NCI-H524 treated with DMSO at 0.1 percent for 48 hours (cell line): ENCODE measurements at regions not wholly inside any gene's neighbourhood (a gene's known extent, or its start where the extent isn't known, plus 50 kb on each side); places are given as distances from the start of the nearest gene placed in this dataset.
A peak's percentile ranks its signal among the peaks of the same experiment; 100 is the strongest.

Experiments used
- DNase-seq: peaks from one replicate; lab custom pipeline; 2025; lab: John Stamatoyannopoulos, UW

DNA sequence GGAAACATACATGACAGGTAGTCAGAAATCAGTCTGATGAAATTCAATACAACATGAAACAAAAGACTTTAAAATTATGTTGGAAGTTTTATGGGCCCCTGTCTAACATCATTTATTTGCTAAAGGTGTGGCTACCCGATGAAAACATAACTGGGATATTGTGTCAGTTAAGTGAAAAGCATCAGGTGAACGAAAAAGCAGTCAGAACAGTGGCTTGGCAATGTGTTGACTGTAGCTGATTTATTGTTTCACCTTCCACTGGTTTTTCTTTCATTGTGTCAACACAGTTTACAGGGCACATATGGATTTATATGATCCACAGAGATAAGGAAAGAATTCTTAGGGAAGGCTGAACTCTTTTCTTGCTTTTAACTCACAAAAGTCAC is 429.6 kb upstream of the ZNF608 start:
- DNase-seq, result no peak

DNA sequence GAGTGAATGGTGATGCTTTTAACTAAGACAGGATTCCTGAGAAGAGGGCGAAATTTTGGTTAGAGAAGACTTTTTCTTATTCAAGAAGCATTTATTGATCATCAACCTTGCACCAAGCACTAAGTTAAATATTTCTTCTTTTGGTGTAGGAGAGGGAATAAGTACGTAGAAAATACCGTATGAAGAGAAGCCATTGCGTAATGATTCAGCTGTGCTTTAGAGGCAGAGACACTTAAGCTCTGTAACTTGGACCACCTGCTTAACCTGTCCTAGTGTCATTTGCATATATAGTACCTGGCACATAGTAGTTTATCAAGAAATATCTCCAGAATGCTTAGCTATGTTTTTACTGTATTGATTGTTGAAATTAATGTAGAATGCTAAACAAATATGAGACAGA is 430.9 kb upstream of the ZNF608 start:
- no peak for DNase-seq

DNA sequence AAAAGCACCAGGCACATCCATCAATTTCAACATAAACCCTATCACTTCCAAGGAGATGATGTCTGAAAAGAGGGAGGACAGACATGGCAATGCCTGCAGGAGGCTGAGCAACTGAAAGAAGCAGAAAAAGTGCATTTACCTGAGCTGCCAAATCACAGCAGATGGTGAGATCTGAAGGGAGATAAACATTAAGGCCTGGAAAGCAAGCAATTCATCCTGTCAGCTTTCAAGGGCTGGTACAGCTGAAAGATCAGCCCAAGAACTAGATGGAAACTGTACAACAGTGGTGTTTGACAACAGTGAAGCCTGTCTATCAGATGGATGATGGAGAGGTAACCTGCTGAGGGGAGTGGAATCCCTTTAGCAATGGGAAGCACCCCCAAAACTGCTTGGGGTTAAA is 433.2 kb upstream of the ZNF608 start:
- peak; percentile 14 for DNase-seq

DNA sequence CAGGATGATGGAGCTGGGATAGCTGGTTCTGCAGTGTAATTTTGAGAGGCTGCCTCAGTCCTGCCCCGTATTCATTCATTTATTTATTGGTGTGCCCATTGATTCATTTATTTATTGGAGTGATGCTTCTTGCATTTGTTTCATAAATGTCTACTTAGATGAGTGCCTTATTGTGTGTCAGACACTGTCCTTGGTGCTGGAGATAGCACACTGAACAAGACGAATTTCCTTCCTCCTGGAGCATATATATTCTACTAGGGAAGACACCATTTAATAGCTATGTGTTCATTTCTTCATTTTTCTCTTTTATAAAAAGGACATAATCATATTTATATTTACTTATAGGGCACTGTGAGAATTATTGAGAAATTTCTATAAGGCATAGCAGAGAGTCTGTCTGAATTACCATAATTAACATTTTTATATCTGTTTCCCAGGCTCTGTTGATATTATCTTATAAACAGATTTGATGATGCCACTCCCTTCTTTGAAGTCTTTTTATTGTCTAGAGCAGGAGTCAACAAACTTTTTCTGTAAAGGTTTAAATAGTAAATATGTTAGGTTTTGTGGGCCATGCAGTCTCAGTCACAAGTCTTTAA is 433.9 kb upstream of the ZNF608 start:
- DNase-seq, result no peak

DNA sequence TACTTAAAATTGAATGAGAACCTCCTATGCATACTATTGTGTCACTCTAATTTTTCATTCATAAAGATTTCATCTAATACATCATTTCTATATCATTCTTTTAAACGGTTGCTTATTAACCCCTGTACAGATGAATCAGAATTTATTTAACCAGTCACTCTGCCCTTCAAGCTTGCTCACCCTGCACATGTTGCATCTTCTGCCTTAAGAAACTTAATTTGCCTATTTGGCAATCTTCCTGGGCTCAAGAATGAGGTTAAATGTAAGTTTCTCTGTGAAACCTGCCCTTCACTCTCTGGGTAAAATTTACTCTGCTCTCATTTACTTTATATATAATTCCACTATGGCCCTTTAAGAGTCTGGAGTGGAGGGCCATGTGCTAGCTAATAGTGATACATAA is 434.7 kb upstream of the ZNF608 start:
- DNase-seq, result no peak

DNA sequence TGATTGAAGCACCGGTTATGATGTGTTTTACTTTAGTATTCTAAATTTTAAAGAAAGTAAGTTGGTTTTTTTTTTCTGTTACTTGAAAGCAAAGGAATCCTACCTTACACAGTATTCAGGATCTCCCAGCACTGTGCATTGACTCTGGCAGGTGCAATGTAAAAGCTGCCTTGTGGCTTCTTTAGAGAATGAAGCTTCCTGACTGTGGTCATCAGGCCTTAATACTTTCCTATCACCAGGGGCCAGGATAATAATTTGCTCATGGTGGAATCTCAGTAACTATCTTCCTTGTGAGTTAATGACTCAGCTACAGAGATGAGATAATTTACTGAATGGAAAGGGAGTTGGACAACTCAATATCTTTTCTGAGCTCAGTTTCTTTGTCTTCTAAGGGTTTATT is 435.5 kb upstream of the ZNF608 start:
- DNase-seq, result no peak

DNA sequence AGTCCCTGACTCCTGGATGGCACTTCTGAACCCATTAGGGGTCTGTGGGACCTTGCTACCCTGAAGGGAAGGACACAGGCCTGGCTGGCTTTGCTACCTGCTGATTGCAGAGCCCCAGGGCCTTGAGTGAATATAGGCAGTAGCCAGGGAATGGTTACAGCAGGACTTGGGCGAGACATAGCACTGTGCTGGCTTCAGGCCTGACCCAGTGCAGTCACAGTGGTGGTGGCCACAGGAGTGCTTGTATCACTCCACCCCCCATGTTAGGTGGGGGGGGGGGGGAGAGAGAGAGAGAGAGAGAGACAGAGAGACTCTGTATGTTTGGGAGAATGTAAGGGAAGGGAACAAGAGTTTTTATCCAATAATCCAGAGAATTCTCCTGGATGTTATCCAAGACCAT is 439.3 kb upstream of the ZNF608 start:
- no peak for DNase-seq

DNA sequence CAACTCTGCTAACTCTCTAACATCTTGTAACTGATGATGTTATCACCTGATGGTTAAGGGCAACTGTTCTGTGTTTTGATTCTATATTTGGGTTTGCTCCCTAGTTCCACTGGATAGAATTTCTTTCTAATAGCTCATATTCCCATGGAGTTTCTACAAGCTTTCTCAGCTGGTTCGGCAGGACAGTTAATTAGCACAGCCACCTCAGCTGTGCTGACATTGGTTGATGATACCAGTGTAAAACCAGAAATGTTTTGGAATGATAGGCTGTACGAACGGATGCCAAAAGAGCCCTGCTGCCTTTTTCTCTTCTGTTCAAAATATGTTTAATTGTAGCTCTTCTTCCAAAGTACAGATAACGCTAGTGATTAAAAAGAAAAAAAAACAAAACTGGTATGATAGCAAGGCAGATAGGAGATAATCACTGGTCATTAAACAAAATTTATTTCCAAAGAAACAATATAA is 440.5 kb upstream of the ZNF608 start:
- DNase-seq, result no peak

DNA sequence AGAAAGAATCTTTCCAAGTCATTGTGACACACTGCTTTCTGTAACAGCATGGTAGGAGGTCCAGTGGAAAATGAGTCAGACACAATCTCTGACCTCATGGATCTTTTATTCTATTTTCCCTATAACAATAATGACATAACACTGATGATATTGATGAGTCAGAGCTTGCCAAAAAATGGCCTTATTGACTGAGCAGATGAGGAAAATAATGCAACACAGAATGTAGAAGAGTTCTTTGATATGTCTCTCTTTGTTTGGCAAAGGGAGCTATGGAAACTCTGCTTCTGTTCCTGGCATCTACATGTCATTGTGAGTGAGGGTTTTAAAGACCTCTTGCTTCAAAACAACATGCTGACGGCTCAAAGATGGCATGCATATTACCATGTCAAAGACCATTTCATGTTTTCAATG is 443.1 kb upstream of the ZNF608 start:
- no peak for DNase-seq

DNA sequence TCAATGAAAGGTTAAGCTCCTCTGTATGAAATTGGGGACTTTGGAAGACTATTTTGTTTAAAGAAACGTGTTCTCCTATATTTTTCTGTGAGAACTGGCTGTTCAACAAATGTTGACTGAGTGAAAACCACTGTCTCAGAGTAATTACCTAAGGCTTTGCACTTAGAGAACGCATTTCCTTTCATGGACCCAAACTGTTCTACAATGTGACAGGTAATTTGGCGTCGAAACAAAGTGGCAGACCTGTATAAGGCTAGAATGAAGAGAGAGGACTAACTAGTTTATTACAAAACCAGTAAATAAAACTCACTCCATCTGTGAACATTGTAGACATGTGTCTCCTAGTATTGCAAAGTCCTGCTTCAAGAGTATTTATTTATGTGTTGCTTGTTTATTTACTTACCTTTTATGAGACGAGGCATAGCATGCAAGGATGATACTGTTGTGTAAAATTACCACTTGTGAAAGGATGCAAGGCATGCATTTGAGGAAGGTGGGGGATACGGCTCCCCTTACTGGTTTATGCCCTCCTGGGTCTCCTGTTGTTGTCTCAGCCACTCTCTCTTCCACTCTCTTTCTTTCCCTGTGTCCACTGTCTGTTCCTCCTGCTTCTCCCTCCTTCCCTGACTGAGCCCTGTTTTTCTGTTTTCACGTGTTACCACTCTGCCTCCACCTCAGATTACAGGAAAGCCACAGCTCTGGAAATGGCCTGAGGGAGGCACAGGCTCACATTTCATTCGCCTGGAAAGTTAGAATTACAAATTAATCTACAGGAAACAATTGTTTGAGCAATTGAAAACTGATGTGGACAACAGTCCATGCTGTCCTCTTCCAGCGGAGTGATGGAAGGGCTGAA is 444.0 kb upstream of the ZNF608 start:
- no peak for DNase-seq

DNA sequence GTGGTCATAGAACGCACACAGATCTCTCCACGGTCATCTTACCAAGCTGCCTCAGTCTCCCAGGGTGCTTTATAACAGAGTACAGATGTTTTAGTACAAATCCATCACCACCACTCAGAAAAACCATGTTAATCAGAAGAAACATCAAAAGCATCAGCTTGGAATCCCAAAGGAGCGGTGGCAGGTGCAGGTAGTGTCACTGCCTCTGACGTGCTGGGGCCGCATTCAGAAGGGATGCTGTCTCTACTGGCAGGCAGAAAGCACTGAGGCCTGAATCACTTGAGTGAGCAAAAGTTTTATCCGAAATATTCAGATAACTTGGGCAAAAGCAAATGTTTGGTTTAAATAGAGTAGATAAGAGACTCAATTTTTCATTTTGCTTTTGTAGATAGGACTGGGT is 448.4 kb upstream of the ZNF608 start:
- no peak for DNase-seq

DNA sequence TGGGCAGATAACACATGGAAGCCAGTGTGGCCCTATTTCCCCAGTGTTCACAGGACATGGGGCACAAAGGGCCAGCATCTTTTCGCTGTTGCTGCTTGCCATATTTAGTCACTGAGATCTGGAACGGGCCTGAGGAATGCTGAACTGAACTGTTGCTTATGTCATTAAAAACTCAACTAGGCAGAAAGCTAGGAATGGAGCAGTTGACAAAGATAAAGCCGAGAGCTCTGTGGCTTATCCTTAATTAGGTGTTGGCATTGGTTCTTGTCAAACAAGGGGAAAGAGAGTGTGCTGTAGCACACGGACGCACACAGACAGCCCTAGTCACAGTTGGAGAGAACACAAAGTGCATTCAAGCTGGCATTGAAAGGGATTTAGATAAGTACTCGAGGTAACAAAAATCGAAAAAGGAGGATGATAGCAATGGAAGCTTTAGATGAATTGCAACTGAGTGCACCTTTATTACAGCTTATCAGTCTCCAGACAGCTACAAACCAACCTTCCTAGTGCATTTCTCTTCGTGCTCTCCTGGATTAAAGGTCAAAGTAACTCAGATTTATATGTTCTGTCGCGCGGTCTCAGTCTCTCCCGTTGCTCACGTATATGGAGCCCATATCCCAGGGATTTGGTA is 450.2 kb upstream of the ZNF608 start:
- DNase-seq, result peak; percentile 56

DNA sequence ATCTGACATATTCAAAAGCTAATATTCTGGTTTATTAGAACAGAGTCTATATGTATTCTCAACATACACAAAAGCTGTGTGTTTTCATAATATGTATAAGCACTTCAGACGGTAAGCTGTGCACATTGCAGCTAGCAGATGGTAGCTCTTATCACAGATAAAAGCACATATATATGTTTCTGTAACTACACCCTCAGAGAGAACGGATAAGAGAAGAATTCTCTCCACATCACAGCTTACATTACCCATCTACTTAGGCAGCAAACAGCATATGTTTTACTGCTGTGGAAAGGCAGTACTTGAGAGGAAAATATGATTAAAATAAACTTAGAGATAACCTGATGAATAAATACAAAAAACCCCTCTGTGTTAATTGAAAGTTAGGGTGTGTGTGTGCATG is 450.9 kb upstream of the ZNF608 start:
- DNase-seq, result peak; percentile 72

DNA sequence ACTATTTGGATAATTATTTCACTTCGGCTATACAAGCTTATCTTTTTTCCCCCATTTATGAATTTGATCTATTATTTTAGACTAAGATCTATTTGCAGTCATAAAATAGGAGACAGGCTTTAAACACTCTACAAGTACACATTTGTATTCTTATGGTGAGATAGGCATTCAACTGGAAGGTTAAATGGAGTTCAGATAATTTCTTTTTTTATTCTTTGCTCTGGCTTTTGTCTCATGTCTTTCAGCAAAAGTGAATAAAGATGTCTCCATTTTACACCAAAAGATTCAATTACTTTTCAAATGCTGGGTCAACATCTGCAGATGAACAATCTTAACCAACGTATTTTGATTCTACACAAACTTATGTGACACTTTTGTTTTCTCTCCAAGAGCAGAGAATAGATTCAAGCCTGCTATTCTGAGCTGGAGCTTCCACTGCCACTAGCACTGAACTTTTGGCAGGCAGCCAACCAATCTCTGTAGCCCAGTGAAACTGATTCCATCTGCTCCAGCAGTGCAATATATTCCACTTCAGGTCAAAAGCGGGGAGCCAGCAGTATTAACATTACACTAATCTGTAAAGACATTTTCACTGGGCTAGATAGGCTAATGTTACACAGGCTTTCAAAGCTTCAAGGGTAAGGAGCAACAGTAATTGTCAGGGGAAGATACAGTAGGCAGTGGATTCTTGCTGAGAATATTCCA is 452.0 kb upstream of the ZNF608 start:
- peak; percentile 89 for DNase-seq

DNA sequence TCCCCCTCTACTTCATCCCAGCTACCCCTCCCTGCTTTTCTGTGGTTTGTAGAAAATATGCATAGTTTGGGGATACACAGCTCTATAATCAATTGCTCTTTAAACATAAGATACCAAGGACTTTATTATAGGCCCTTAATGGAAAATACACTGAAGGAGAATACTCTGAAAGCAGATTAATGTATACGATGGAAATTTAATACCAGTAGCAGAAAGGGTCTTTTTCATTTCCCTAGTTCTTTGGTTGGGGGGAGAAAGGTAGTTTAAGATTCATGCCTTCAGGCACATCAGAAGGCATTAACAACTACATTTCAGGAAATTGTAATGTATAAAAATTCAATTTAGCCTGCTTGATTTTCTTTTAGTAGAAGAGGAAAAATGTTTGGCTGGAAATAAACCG is 452.9 kb upstream of the ZNF608 start:
- DNase-seq, result no peak

DNA sequence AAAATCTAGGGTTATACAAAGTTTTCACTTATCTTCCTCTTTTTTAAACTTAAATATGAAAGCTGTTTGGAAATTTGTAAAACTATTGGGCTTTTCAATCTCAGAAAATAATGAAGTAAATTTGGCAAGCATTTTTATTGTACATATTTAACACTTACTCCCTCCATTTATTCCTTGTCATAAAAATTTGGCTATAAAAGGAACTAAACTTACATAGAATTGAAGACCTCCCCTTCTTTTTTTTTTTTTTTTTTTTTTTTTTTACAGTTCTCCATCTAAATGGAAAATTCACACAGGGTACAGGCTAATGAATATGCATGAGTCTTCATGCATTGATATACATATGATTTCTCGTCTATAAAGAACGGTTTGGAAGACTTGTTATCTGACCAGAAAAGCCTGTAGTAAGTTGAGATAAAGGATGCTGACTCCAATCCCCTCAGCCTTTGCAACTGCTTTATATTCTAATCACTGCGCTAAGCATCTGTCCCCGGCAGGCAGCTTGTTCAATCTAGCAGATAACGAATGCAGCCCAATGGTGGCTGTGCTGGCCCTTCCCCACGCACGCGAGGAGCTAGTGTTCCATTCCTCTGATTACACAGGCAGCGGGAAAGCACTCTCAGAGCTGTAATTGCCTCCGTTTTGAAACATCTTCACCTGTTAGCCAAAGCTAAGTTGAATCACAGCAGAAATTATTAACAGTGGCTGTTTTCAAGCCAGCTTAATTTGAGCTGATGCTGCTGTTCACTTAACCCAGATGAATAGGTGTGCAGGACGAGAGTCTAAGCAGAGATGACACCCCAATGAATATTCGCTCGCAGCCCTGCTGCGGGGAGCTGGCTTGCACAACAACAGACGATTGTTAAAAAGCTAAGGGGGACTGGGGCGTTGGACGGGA is 453.8 kb upstream of the ZNF608 start:
- DNase-seq, result peak; percentile 43

DNA sequence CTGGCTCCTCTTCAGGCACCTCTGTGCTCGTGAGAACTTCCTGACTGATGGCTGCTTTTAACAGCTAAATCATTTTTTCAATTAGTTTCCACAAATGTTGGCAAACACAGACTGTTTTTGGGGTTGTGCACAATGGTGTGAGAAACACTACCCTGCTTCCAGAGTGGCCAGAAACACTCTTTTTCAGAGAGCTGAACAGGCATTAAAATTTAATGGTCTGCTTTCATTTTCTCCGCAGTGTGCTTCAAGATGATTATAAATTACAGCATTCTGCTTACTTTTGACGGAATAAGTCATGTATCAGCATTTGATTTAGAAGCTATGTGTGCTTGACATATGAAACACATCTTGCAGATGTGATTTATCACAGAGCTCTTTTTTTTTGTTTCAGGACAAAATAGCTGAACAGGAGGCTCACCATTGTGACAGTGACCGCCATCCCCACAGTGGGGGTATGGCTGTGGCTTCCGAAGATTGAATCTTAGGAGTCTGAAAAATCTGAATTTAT is 454.5 kb upstream of the ZNF608 start:
- DNase-seq, result no peak

DNA sequence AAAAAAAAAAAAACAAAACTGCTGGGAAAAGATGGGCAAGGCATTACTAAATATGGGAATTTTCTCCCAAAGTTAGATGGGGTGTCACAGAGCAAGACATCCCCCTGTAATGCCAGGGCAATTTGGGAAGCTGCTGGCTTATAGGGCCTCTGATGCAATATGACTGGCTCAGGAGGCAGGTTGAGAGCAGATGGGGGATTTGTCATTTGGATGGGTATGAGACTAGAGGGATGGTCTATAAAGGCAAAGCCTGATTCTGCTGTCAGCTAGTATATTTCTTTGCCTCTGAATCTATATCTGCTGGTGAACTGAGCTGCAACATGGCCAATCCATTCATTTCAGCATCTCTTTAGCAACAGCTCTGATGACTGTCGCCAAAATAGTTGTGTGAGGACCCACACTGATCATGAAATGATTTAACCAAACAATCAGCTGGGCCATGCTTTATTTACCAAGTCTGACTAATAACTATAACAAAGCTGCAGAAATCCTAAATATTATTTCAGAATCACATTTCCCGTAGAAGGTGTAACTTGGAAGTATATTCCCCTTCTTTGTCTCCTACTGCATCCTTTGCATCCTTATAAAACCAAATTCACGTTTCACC is 455.1 kb upstream of the ZNF608 start:
- peak; percentile 16 for DNase-seq

DNA sequence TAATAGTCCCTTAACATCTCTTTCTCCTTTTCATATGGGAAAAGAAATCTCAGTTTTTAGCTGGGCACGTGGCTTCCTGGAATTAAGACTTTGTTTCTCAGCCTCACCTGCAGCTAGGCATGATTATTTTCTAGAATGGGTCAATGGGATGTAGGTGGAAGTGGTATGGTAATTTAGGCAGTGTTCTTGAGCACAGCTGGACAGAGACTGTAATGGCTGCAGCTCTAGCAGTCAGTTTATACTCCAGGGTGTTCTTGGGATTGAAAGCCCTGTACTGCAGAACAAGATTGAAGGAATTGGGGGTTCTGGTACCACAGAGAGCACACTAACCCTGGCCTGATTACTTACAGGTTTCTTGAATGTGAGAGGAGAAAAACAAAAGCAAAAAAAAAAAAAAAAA is 455.9 kb upstream of the ZNF608 start:
- no peak for DNase-seq

DNA sequence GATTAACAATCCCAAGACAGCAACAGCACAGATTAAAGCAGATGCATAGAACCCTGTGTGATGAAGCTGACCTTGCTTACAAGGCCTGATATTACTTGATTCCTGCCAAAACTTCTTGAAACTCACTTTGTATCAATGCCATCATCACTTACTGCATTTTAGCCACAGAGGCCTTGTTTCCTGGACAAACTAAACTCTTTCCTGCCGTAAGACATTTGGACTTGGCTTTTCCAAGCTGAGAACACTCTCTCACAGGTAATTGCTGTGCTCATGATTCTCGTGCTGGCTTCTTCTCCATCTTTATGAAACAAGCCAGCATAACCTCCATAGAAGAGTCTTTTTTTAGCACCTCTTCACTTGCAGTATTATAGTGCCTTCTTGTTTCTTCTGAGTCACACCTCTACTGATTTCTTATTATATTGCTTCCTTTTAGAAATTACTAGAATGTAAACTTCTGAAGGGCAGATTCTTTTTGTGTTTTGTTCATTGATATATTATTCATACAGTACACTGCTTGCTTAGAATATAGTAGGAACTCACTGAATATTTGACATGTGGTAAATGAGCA is 456.5 kb upstream of the ZNF608 start:
- DNase-seq, result no peak

DNA sequence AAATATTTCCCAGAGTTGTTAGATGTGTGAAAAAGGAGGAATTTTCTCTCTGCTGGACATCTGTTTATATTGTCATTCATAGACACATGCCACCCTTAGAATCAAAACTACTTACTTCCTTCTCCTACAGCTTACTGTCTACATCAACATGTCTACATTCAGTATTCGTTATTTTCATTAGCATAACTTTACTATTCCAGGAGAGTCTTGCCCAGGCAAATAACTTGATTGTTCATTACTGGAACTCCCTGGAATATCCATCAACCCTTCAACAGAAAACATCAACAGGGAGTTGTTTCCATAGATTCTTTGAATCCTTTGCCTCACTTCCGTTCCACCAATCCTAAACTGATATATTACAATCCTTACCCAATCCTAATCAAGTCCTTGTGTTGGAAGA is 457.5 kb upstream of the ZNF608 start:
- no peak for DNase-seq
